ENCODE measurements at regions not wholly inside any gene's neighbourhood (a gene's known extent, or its start where the extent isn't known, plus 50 kb on each side); places are given as distances from the start of the nearest gene placed in this dataset.

GRCh38 chr10:10794791-10795191 is 222.9 kb upstream of the CELF2 start:
- H2AFZ ChIP-seq (ENCODE audit: low read depth, low read length) = no peak overlapping the region
- no peaks in the 10 kb centered on the region for H3K36me3 ChIP-seq (ENCODE audit: control insufficient read depth in 2 of 2, extremely low read depth in 1 of 2, insufficient read depth in 2 of 2, low read length in 2 of 2)
- H3K27me3 ChIP-seq (ENCODE audit: control insufficient read depth in 2 of 2, insufficient read depth in 2 of 2, low read length in 2 of 2) = no peaks in the 10 kb centered on the region
- H3K4me3 ChIP-seq (replicated peaks in 1 of 3; ENCODE audit: insufficient read depth in 1 of 3, low read depth in 1 of 3, low read length in 3 of 3) = no peak overlapping the region
- dilution Hi-C loops (cut with MboI; ENCODE audit: extremely low pct_ligation_motif_present, low sequenced_read_pairs) = no loop called here
- no peaks in the 10 kb centered on the region for H3K79me2 ChIP-seq (ENCODE audit: control insufficient read depth, insufficient read depth, low read length)
- H3K9me3 ChIP-seq (replicated peaks; ENCODE audit: control insufficient read depth, insufficient read depth, low read length) = no peaks in the 10 kb centered on the region
- H3K9ac ChIP-seq (replicated peaks; ENCODE audit: extremely low read depth, insufficient read depth, low read length) = no peak overlapping the region
- intact Hi-C loops (cut with micrococcal nuclease) = loop anchor here (5.0 to 10.0 kb wide), 2 partner anchors 223 to 480 kb away; partner anchors contain the start of gene CELF2
- H3K27ac ChIP-seq (ENCODE audit: insufficient read depth, low read depth, low read length) = no peak overlapping the region
- no TSS peak for BruUV-seq (replicated peaks)
- H4K20me1 ChIP-seq (replicated peaks; ENCODE audit: control insufficient read depth, extremely low read depth, insufficient read depth, low read length) = no peaks in the 10 kb centered on the region
- H3K4me2 ChIP-seq (ENCODE audit: insufficient read depth, low read length) = no peak overlapping the region
- ChIA-PET POLR2A (no interaction called here), CTCF (no interaction called here)
- FAIRE-seq (no peak), DNase-seq (ENCODE audit: low read depth, low spot score) (no peak)
- TF ChIP-seq FOS (IDR thresholded peaks at IDR 0.05; ENCODE audit: borderline replicate concordance, insufficient read depth, low read length) (no peak), MYC (IDR thresholded peaks at IDR 0.05; ENCODE audit: low read depth, low read length) (no peak), EZH2 (IDR thresholded peaks at IDR 0.05; ENCODE audit: borderline replicate concordance, low read depth, low read length, severe bottlenecking) (no peak), POLR2A (IDR thresholded peaks at IDR 0.05; ENCODE audit: low read depth, low read length) (no peak), JUN (IDR thresholded peaks at IDR 0.05; ENCODE audit: borderline replicate concordance, insufficient read depth, insufficient read length, low read depth) (no peak), CTCF (IDR thresholded peaks at IDR 0.05; ENCODE audit: extremely low read depth in 1 of 2, insufficient read depth in 1 of 2, low read depth in 1 of 2, low read length in 2 of 2) (no peak), POLR2AphosphoS5 (IDR thresholded peaks at IDR 0.05; ENCODE audit: insufficient read depth, low read depth, low read length) (no peak)
- TF ChIP-seq, protein P1, sequence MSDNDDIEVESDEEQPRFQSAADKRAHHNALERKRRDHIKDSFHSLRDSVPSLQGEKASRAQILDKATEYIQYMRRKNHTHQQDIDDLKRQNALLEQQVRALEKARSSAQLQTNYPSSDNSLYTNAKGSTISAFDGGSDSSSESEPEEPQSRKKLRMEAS (IDR thresholded peaks at IDR 0.05; ENCODE audit: insufficient read depth, insufficient read length) = no peak
- no peaks in the 10 kb centered on the region for H3K9me1 ChIP-seq (replicated peaks; ENCODE audit: control insufficient read depth, extremely low read depth, insufficient read depth, low read length)
- H3K4me1 ChIP-seq (ENCODE audit: control insufficient read depth, extremely low read depth, insufficient read depth, low read length) = peaks cover 53% of the 10 kb centered on the region

Measured in endothelial cell of umbilical vein (primary cell).